GM23338 (cell line): ENCODE measurements at regions not wholly inside any gene's neighbourhood (a gene's known extent, or its start where the extent isn't known, plus 50 kb on each side); places are given as distances from the start of the nearest gene placed in this dataset.

ENCODE experiments used
- ATAC-seq: fragments of 200-7000 bp; cut with Tn5 transposase; 3 replicates; pipeline ENCODE4 v1.9.1; 2020
- DNase-seq: peaks from one replicate; pipeline ENCODE4 v3.0.0-alpha.2; 2015; ENCODE audit warnings: low spot score
- H2AFZ ChIP-seq: fragments of 200-600 bp; sonication (generic); 2 replicates; pipeline ENCODE4 v1.8.0; 2016; ENCODE audit warnings: antibody characterized with exemption, mild to moderate bottlenecking, moderate library complexity
- H3F3A ChIP-seq: fragments of 200-600 bp; sonication (generic); replicated peaks from 2 replicates; pipeline ENCODE4 v1.8.0; 2017; ENCODE audit warnings: antibody characterized with exemption, mixed run types, low read depth
- H3K27ac ChIP-seq: fragments of 200-600 bp; sonication (generic); 2 replicates; pipeline ENCODE4 v1.6.1; 2016; ENCODE audit warnings: low read depth
- H3K27me3 ChIP-seq: fragments of 200-600 bp; sonication (generic); 2 replicates; pipeline ENCODE4 v1.8.0; 2016; ENCODE audit warnings: mild to moderate bottlenecking, mixed run types, moderate library complexity; ENCODE audit not compliant: insufficient read depth
- H3K36me3 ChIP-seq: fragments of 200-600 bp; sonication (generic); 2 replicates; pipeline ENCODE4 v1.8.0; 2016; ENCODE audit warnings: mild to moderate bottlenecking; ENCODE audit not compliant: insufficient read depth
- H3K4me1 ChIP-seq: fragments of 200-600 bp; sonication (generic); 2 replicates; pipeline ENCODE4 v1.8.0; 2016; ENCODE audit warnings: mild to moderate bottlenecking, moderate library complexity; ENCODE audit not compliant: insufficient read depth
- H3K4me2 ChIP-seq: fragments of 200-600 bp; sonication (generic); 2 replicates; pipeline ENCODE4 v1.7.1; 2017; ENCODE audit warnings: mixed run types
- H3K4me3 ChIP-seq: fragments of 200-600 bp; sonication (generic); 2 replicates; pipeline ENCODE4 v1.6.1; 2016; ENCODE audit warnings: mixed run types
- H3K79me2 ChIP-seq: fragments of 200-600 bp; sonication (generic); replicated peaks from 2 replicates; pipeline ENCODE4 v1.8.0; 2017; ENCODE audit warnings: mild to moderate bottlenecking; ENCODE audit not compliant: insufficient read depth
- H3K9me2 ChIP-seq: fragments of 200-600 bp; sonication (generic); 2 replicates; pipeline ENCODE4 v1.8.0; 2017; ENCODE audit not compliant: insufficient read depth
- H4K20me1 ChIP-seq: fragments of 200-600 bp; sonication (generic); replicated peaks from 2 replicates; pipeline ENCODE4 v1.8.0; 2017; ENCODE audit warnings: mild to moderate bottlenecking; ENCODE audit not compliant: insufficient read depth
- H3K27ac Mint-ChIP-seq: 2 replicates; pipeline ENCODE4 v1.8.0; 2020; ENCODE audit warnings: inconsistent platforms, mild to moderate bottlenecking, moderate library complexity, mixed read lengths
- H3K27me3 Mint-ChIP-seq: 3 replicates; pipeline ENCODE4 v1.8.0; 2022; ENCODE audit warnings: low read depth, mild to moderate bottlenecking, moderate library complexity, mixed read lengths, inconsistent platforms; ENCODE audit not compliant: insufficient read depth, poor library complexity
- H3K36me3 Mint-ChIP-seq: 3 replicates; pipeline ENCODE4 v1.8.0; 2021; ENCODE audit warnings: low read depth, mild to moderate bottlenecking, inconsistent platforms, moderate library complexity, mixed read lengths
- H3K4me1 Mint-ChIP-seq: 3 replicates; pipeline ENCODE4 v1.8.0; 2020; ENCODE audit warnings: mild to moderate bottlenecking, inconsistent platforms, mixed read lengths
- H3K4me3 Mint-ChIP-seq: 3 replicates; pipeline ENCODE4 v1.8.0; 2021; ENCODE audit warnings: moderate library complexity, mild to moderate bottlenecking, inconsistent platforms, mixed read lengths
- H3K9me3 Mint-ChIP-seq: 3 replicates; pipeline ENCODE4 v1.8.0; 2020; ENCODE audit warnings: moderate library complexity, mild to moderate bottlenecking, inconsistent platforms, mixed read lengths
- CREB1 ChIP-seq: fragments of 250-450 bp; sonication (Bioruptor Pico); IDR thresholded peaks from 2 replicates; pipeline ENCODE4 v1.5.0; 2020; ENCODE audit warnings: low read depth, mild to moderate bottlenecking, moderate library complexity
- EZH2 ChIP-seq: fragments of 200-600 bp; sonication (generic); IDR thresholded peaks from one replicate; pipeline ENCODE4 v1.8.0; 2017; ENCODE audit warnings: antibody characterized with exemption, mild to moderate bottlenecking, low read depth; ENCODE audit not compliant: unreplicated experiment
- EZH2phosphoT487 ChIP-seq: fragments of 200-600 bp; sonication (generic); IDR thresholded peaks from one replicate; pipeline ENCODE4 v1.8.1; 2018; ENCODE audit warnings: antibody characterized with exemption; ENCODE audit not compliant: unreplicated experiment
- NANOG ChIP-seq: IDR thresholded peaks from 2 replicates; pipeline ENCODE4 v1.6.1; 2016; ENCODE audit warnings: antibody characterized with exemption, borderline replicate concordance
- POLR2AphosphoS5 ChIP-seq: IDR thresholded peaks from 2 replicates; pipeline ENCODE4 v1.6.1; 2016; ENCODE audit warnings: antibody characterized with exemption, low read depth
- ZNF331 ChIP-seq: fragments of 250-450 bp; sonication (Bioruptor Pico); IDR thresholded peaks from 2 replicates; pipeline ENCODE4 v1.5.0; 2020; ENCODE audit warnings: low read depth, mild to moderate bottlenecking, moderate library complexity
- TF ChIP-seq, protein P1 (sequence below), 2 experiments: fragments of 200-600 bp in 1 of 2; sonication (generic) in 1 of 2; conservative IDR thresholded peaks; 2 replicates each; pipeline versions ENCODE4 v1.5.1 to v1.6.1; 2016 to 2017; ENCODE audit warnings: antibody characterized with exemption in 2 of 2, low read depth in 2 of 2, mild to moderate bottlenecking in 2 of 2, moderate library complexity in 1 of 2
- TF ChIP-seq, protein P2 (sequence below): IDR thresholded peaks from one replicate; pipeline ENCODE4 v1.6.1; 2018; ENCODE audit warnings: antibody characterized with exemption; ENCODE audit not compliant: unreplicated experiment

DNA sequence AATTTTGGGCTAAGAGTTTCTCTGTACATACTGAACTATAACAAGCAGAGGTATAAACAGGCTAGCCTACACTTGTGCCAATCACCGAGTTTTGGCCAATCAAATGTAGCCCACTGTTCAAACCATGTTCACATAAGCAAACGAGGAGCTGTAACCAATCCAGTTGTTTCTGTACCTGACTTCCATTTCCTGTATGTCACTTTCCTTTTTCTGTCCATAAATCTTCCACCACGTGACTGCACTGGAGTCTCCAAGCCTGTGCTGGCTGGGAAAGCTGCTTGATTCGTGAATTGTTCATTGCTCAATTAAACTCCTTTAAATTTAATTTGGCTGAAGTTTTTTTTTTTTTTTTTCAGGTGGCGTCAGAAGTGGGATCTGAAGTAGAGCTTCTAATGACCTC, 332.9 kb downstream of the RNF144B start (continued):
- TF ChIP-seq, protein P1, sequence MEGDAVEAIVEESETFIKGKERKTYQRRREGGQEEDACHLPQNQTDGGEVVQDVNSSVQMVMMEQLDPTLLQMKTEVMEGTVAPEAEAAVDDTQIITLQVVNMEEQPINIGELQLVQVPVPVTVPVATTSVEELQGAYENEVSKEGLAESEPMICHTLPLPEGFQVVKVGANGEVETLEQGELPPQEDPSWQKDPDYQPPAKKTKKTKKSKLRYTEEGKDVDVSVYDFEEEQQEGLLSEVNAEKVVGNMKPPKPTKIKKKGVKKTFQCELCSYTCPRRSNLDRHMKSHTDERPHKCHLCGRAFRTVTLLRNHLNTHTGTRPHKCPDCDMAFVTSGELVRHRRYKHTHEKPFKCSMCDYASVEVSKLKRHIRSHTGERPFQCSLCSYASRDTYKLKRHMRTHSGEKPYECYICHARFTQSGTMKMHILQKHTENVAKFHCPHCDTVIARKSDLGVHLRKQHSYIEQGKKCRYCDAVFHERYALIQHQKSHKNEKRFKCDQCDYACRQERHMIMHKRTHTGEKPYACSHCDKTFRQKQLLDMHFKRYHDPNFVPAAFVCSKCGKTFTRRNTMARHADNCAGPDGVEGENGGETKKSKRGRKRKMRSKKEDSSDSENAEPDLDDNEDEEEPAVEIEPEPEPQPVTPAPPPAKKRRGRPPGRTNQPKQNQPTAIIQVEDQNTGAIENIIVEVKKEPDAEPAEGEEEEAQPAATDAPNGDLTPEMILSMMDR (conservative IDR thresholded peaks at IDR 0.05; ENCODE audit: low read depth in 2 of 2) = no peak
- TF ChIP-seq ZNF331 (no peak), POLR2AphosphoS5 (no peak)

DNA sequence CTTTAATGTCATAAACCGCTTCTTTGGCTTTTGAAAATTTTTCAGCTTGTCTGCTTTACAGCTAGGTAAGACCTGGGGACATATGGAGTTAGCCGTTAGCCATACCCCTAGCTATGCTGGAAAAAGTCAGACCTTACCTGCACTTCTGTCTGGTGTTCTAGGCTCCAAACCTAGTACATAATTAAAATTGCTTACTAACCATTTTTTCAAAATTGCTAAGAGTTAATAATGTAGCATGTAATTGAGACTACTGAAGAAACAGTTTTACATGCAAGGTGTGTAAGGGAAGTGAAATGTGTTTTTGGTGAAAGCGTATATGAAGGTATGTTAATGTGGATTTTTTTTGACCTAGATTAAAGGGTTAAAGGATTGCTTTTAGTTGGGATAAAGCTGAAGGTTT, 336.9 kb downstream of the RNF144B start:
- no peaks in the 10 kb centered on the region for H3K27me3 Mint-ChIP-seq
- peaks cover 9% of the 10 kb centered on the region; the same call in 2 of the 3 replicates for H3K4me1 Mint-ChIP-seq
- Histone ChIP-seq H3K27me3 (no peaks in the 10 kb centered on the region), H3K4me1 (no peaks in the 10 kb centered on the region), H3K27ac (no peak overlapping the region), H2AFZ (no peak overlapping the region), H3F3A (no peaks in the 10 kb centered on the region), H3K9me2 (no peaks in the 10 kb centered on the region; the same call in 1 of the 2 replicates), H3K36me3 (no peaks in the 10 kb centered on the region), H3K79me2 (no peaks in the 10 kb centered on the region), H4K20me1 (no peaks in the 10 kb centered on the region), H3K4me2 (no peak overlapping the region), H3K4me3 (no peak overlapping the region)
- TF ChIP-seq ZNF331 (no peak), CREB1 (CRISPR knock-in tag) (no peak), NANOG (no peak), EZH2 (no peak), POLR2AphosphoS5 (no peak), EZH2phosphoT487 (no peak)
- TF ChIP-seq, protein P2, sequence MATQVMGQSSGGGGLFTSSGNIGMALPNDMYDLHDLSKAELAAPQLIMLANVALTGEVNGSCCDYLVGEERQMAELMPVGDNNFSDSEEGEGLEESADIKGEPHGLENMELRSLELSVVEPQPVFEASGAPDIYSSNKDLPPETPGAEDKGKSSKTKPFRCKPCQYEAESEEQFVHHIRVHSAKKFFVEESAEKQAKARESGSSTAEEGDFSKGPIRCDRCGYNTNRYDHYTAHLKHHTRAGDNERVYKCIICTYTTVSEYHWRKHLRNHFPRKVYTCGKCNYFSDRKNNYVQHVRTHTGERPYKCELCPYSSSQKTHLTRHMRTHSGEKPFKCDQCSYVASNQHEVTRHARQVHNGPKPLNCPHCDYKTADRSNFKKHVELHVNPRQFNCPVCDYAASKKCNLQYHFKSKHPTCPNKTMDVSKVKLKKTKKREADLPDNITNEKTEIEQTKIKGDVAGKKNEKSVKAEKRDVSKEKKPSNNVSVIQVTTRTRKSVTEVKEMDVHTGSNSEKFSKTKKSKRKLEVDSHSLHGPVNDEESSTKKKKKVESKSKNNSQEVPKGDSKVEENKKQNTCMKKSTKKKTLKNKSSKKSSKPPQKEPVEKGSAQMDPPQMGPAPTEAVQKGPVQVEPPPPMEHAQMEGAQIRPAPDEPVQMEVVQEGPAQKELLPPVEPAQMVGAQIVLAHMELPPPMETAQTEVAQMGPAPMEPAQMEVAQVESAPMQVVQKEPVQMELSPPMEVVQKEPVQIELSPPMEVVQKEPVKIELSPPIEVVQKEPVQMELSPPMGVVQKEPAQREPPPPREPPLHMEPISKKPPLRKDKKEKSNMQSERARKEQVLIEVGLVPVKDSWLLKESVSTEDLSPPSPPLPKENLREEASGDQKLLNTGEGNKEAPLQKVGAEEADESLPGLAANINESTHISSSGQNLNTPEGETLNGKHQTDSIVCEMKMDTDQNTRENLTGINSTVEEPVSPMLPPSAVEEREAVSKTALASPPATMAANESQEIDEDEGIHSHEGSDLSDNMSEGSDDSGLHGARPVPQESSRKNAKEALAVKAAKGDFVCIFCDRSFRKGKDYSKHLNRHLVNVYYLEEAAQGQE = no peak
- TF ChIP-seq, protein P1 (conservative IDR thresholded peaks at IDR 0.05; ENCODE audit: low read depth in 2 of 2) = no peak
- no peak overlapping the region for H3K4me3 Mint-ChIP-seq
- DNase-seq (no peak), ATAC-seq (no peak)
- H3K27ac Mint-ChIP-seq = no peak overlapping the region
- H3K9me3 Mint-ChIP-seq = peaks cover 9% of the 10 kb centered on the region; the same call in 1 of the 3 replicates
- no peaks in the 10 kb centered on the region; the same call in 2 of the 3 replicates for H3K36me3 Mint-ChIP-seq
